Mesenchymal stem cell (in vitro differentiated cells and primary cell): ENCODE measurements at regions not wholly inside any gene's neighbourhood (a gene's known extent, or its start where the extent isn't known, plus 50 kb on each side); places are given as distances from the start of the nearest gene placed in this dataset.

Source experiments
- DNase-seq: peaks from one replicate; pipeline ENCODE4 v3.0.0-alpha.2; 2013
- H2AFZ ChIP-seq: one replicate; pipeline ENCODE4 v1.6.1; 2013; ENCODE audit warnings: low read depth, mild to moderate bottlenecking, control low read depth, inconsistent platforms, low read length, moderate library complexity
- H2AK5ac ChIP-seq: 2 replicates; pipeline ENCODE4 v1.6.1; 2013; ENCODE audit warnings: low read length, moderate library complexity, mild to moderate bottlenecking, inconsistent platforms; ENCODE audit not compliant: severe bottlenecking
- H2BK120ac ChIP-seq: one replicate; pipeline ENCODE4 v1.6.1; 2013; ENCODE audit warnings: low read depth, mild to moderate bottlenecking, inconsistent platforms, low read length, moderate library complexity
- H2BK12ac ChIP-seq, 2 experiments: one replicate each; pipeline ENCODE4 v1.6.1; 2013; ENCODE audit warnings: inconsistent platforms in 2 of 2, low read length in 2 of 2, mild to moderate bottlenecking in 2 of 2, moderate library complexity in 2 of 2, control low read depth in 1 of 2
- H2BK15ac ChIP-seq: one replicate; pipeline ENCODE4 v1.6.1; 2013; ENCODE audit warnings: mild to moderate bottlenecking, low read depth, inconsistent platforms; ENCODE audit not compliant: poor library complexity, severe bottlenecking
- H2BK5ac ChIP-seq: 2 replicates; pipeline ENCODE4 v1.6.1; 2013; ENCODE audit warnings: low read depth, mild to moderate bottlenecking, low read length, control low read depth, inconsistent platforms; ENCODE audit not compliant: poor library complexity, severe bottlenecking
- H3K14ac ChIP-seq, 2 experiments: one replicate each; pipeline ENCODE4 v1.6.1; 2013; ENCODE audit warnings: inconsistent platforms in 2 of 2, low read length in 2 of 2, control low read depth in 1 of 2, mild to moderate bottlenecking in 1 of 2, moderate library complexity in 1 of 2
- H3K18ac ChIP-seq, 2 experiments: one replicate each; pipeline ENCODE4 v1.6.1; 2013; ENCODE audit warnings: inconsistent platforms in 2 of 2, low read length in 2 of 2, control low read depth in 1 of 2, low read depth in 1 of 2, mild to moderate bottlenecking in 1 of 2
- H3K23ac ChIP-seq, 2 experiments: one replicate each; pipeline ENCODE4 v1.6.1; 2013; ENCODE audit warnings: inconsistent platforms in 2 of 2, low read length in 2 of 2, mild to moderate bottlenecking in 2 of 2, moderate library complexity in 2 of 2, control low read depth in 1 of 2
- H3K27ac ChIP-seq: 2 replicates; pipeline ENCODE4 v1.5.1; 2013; ENCODE audit warnings: mild to moderate bottlenecking, moderate library complexity, low read length, control low read depth, inconsistent platforms; ENCODE audit not compliant: poor library complexity, severe bottlenecking
- H3K27me3 ChIP-seq, 2 experiments: 2 replicates each; pipeline versions ENCODE4 v1.6.1 to v1.7.0; 2013; ENCODE audit warnings: low read length in 2 of 2, mild to moderate bottlenecking in 2 of 2, moderate library complexity in 2 of 2, control low read depth in 1 of 2, inconsistent platforms in 1 of 2; ENCODE audit not compliant: control insufficient read depth in 1 of 2, insufficient read depth in 1 of 2
- H3K36me3 ChIP-seq, 2 experiments: 2 replicates each; pipeline versions ENCODE4 v1.6.1 to v1.7.0; 2013; ENCODE audit warnings: low read length in 2 of 2, control low read depth in 1 of 2, inconsistent platforms in 1 of 2, low read depth in 1 of 2, mild to moderate bottlenecking in 1 of 2; ENCODE audit not compliant: insufficient read depth in 2 of 2, control insufficient read depth in 1 of 2
- H3K4ac ChIP-seq, 2 experiments: one replicate each; pipeline ENCODE4 v1.6.1; 2013; ENCODE audit warnings: inconsistent platforms in 2 of 2, low read length in 2 of 2, mild to moderate bottlenecking in 2 of 2, moderate library complexity in 2 of 2, control low read depth in 1 of 2, low read depth in 1 of 2
- H3K4me1 ChIP-seq: 2 replicates; pipeline ENCODE4 v1.6.1; 2013; ENCODE audit warnings: low read depth, low read length, control low read depth; ENCODE audit not compliant: control insufficient read depth, insufficient read depth
- H3K4me2 ChIP-seq: 2 replicates; pipeline ENCODE4 v1.6.1; 2013; ENCODE audit warnings: low read length, mild to moderate bottlenecking, inconsistent platforms; ENCODE audit not compliant: poor library complexity, severe bottlenecking
- H3K4me3 ChIP-seq, 2 experiments: 2 replicates each; pipeline versions ENCODE4 v1.5.1 to v1.7.0; 2013; ENCODE audit warnings: low read length in 2 of 2, mild to moderate bottlenecking in 2 of 2, control low read depth in 1 of 2, low read depth in 1 of 2; ENCODE audit not compliant: insufficient read depth in 1 of 2
- H3K79me1 ChIP-seq: replicated peaks from 2 replicates; pipeline ENCODE4 v1.6.1; 2013; ENCODE audit warnings: mild to moderate bottlenecking, control low read depth, low read length, inconsistent platforms; ENCODE audit not compliant: poor library complexity, severe bottlenecking
- H3K9ac ChIP-seq: 2 replicates; pipeline ENCODE4 v1.7.0; 2013; ENCODE audit warnings: mild to moderate bottlenecking, low read length, moderate library complexity
- H3K9me3 ChIP-seq: 2 replicates; pipeline ENCODE4 v1.7.0; 2013; ENCODE audit warnings: mild to moderate bottlenecking, low read length; ENCODE audit not compliant: control insufficient read depth
- H4K8ac ChIP-seq: one replicate; pipeline ENCODE4 v1.6.1; 2013; ENCODE audit warnings: inconsistent platforms, mild to moderate bottlenecking, low read length, moderate library complexity
- H4K91ac ChIP-seq: one replicate; pipeline ENCODE4 v1.6.1; 2013; ENCODE audit warnings: mild to moderate bottlenecking, low read length, inconsistent platforms
- WGBS: methylation state at CpG from one replicate; pipeline ENCODE4 v1.1.7; 2013; ENCODE audit warnings: mixed read lengths; 5-methylcytosine and 5-hydroxymethylcytosine counted together

- no peak overlapping the region for H3K9ac ChIP-seq
- peaks cover 22% of the 10 kb centered on the region for H3K9me3 ChIP-seq
- no peaks in the 10 kb centered on the region for H3K79me1 ChIP-seq
- no peak overlapping the region for H2BK12ac ChIP-seq
- H4K91ac ChIP-seq, result no peak overlapping the region
- no peak overlapping the region for H2BK120ac ChIP-seq
- H2AFZ ChIP-seq, result no peak overlapping the region
- no peaks in the 10 kb centered on the region for H3K4me1 ChIP-seq
- no peak overlapping the region for H2BK5ac ChIP-seq
- no peak overlapping the region for H3K18ac ChIP-seq
- no peak overlapping the region for H3K23ac ChIP-seq
- DNase-seq, result no peak
- H4K8ac ChIP-seq, result no peak overlapping the region
- no peak overlapping the region for H3K27ac ChIP-seq
- no peak overlapping the region for H3K14ac ChIP-seq
- no peak overlapping the region for H3K4ac ChIP-seq
- H3K36me3 ChIP-seq, result no peaks in the 10 kb centered on the region
- H3K4me2 ChIP-seq, result no peak overlapping the region
- H2BK15ac ChIP-seq, result no peak overlapping the region
- H2AK5ac ChIP-seq, result no peak overlapping the region
- no peaks in the 10 kb centered on the region for H3K27me3 ChIP-seq
- no peak overlapping the region for H3K4me3 ChIP-seq
Measured at GRCh38 chr2:4475618-4476017, 772.2 kb downstream of the DCDC2C start.

DNA sequence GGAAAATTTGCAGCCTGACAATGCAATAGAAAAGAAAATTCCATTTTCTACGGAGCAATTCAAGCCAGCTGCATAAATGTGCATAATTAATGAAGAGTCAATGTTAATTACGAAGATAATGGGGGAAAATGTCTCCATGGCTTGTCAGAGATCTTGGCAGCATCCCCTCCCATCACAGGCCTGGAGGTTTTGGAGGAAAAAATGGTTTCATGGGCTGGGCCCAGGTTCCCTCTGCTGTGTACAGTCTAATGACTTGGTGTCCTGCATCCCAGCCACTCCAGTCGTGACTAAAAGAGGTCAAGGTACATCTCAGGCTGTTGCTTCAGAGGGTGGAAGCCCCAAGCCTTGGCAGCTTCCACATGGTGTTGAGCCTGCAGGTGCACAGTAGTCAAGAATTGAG is 779.7 kb downstream of the DCDC2C start:
- no peaks in the 10 kb centered on the region for H3K36me3 ChIP-seq
- no peak overlapping the region for H3K9ac ChIP-seq
- H3K27me3 ChIP-seq, result no peaks in the 10 kb centered on the region
- peaks cover 13% of the 10 kb centered on the region for H3K9me3 ChIP-seq
- no peak overlapping the region for H3K18ac ChIP-seq
- H3K4me2 ChIP-seq, result no peak overlapping the region
- H2BK120ac ChIP-seq, result no peak overlapping the region
- H2BK15ac ChIP-seq, result no peak overlapping the region
- H3K79me1 ChIP-seq, result no peaks in the 10 kb centered on the region
- no peak overlapping the region for H2AK5ac ChIP-seq
- DNase-seq, result no peak
- no peak overlapping the region for H3K23ac ChIP-seq
- no peaks in the 10 kb centered on the region for H3K4me1 ChIP-seq
- no peak overlapping the region for H2AFZ ChIP-seq
- H3K27ac ChIP-seq, result no peak overlapping the region
- no peak overlapping the region for H2BK5ac ChIP-seq
- no peak overlapping the region for H3K4ac ChIP-seq
- no peak overlapping the region for H4K91ac ChIP-seq
- H3K14ac ChIP-seq, result no peak overlapping the region
- no peak overlapping the region for H4K8ac ChIP-seq
- H2BK12ac ChIP-seq, result no peak overlapping the region
- no peak overlapping the region for H3K4me3 ChIP-seq
- WGBS, result 15% methylated on average over 2 of the region's 3 CpGs

DNA sequence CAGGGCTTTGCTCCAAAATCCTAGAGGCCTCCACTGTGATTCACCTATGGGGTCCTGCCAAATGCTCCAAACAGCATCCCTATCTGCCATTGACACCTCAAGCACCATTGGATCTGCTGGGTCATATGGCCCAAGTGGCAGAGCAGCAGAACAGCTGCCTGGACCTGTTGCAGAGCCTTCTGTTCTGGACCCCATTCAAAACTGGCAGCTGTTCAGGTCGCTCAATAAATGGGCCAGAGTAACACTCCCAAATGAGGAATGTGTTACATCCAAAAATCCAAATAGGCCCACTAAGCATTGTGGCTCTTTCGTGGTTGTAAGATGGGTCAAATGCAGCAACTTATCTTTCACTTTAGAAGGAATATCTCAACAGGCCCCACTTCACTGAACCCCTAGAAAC is 783.6 kb downstream of the DCDC2C start:
- 35% methylated on average over 2 of the region's 2 CpGs for WGBS
- DNase-seq, result no peak
- Histone ChIP-seq H3K4me3 (no peak overlapping the region), H3K23ac (no peak overlapping the region), H3K27ac (no peak overlapping the region), H4K91ac (no peak overlapping the region), H3K4me2 (no peak overlapping the region), H2BK12ac (no peak overlapping the region), H3K9me3 (peaks cover 9% of the 10 kb centered on the region), H3K18ac (no peak overlapping the region), H3K9ac (no peak overlapping the region), H2BK120ac (no peak overlapping the region), H3K27me3 (no peaks in the 10 kb centered on the region), H4K8ac (no peak overlapping the region), H3K14ac (no peak overlapping the region), H3K4me1 (no peaks in the 10 kb centered on the region), H3K36me3 (no peaks in the 10 kb centered on the region), H2BK15ac (no peak overlapping the region), H3K4ac (no peak overlapping the region), H2AFZ (no peak overlapping the region), H2AK5ac (no peak overlapping the region), H3K79me1 (no peaks in the 10 kb centered on the region), H2BK5ac (no peak overlapping the region)

GRCh38 chr2:4499316-4500030 is 796.1 kb downstream of the DCDC2C start:
- Histone ChIP-seq H3K36me3 (no peaks in the 10 kb centered on the region), H3K27me3 (no peaks in the 10 kb centered on the region), H2BK15ac (no peak overlapping the region), H2BK12ac (no peak overlapping the region), H3K4me2 (no peak overlapping the region), H2BK5ac (no peak overlapping the region), H3K14ac (no peak overlapping the region), H2AFZ (no peak overlapping the region), H3K9me3 (peaks cover 21% of the 10 kb centered on the region), H3K23ac (no peak overlapping the region), H2AK5ac (no peak overlapping the region), H3K9ac (no peak overlapping the region), H2BK120ac (no peak overlapping the region), H3K4me3 (no peak overlapping the region), H3K4me1 (no peaks in the 10 kb centered on the region), H3K27ac (no peak overlapping the region), H4K91ac (no peak overlapping the region), H3K4ac (no peak overlapping the region), H3K18ac (no peak overlapping the region), H3K79me1 (no peaks in the 10 kb centered on the region), H4K8ac (no peak overlapping the region)
- DNase-seq, result no peak
- WGBS, result 65% methylated on average over 5 of the region's 5 CpGs
